PC-9 (cell line): ENCODE measurements at regions not wholly inside any gene's neighbourhood (a gene's known extent, or its start where the extent isn't known, plus 50 kb on each side); places are given as distances from the start of the nearest gene placed in this dataset.

Experiments
- CTCF ChIP-seq: fragments of 200-600 bp; sonication (generic); conservative IDR thresholded peaks from 2 replicates; pipeline ENCODE4 v1.6.1; 2017; ENCODE audit warnings: mixed run types, antibody characterized with exemption, mild to moderate bottlenecking, moderate library complexity
- EZH2 ChIP-seq: fragments of 200-600 bp; sonication (generic); IDR thresholded peaks from 2 replicates; pipeline ENCODE4 v1.8.0; 2017; ENCODE audit warnings: antibody characterized with exemption, low read depth

- TF ChIP-seq CTCF: no peak
- no peak for TF ChIP-seq EZH2
Observed at GRCh38 chr20:41717483-41717882, 99.3 kb upstream of the CHD6 start.
